Panc1 (cell line): ENCODE measurements at regions not wholly inside any gene's neighbourhood (a gene's known extent, or its start where the extent isn't known, plus 50 kb on each side); places are given as distances from the start of the nearest gene placed in this dataset.

ENCODE experiments used
- ATAC-seq: fragments of 200-7000 bp; cut with Tn5 transposase; 2 replicates; pipeline ENCODE4 v1.9.1; 2020; ENCODE audit warnings: mild to moderate bottlenecking, moderate library complexity
- BruUV-seq: library from RNA; stranded (reverse); fragments of 400-500 nt; replicated peaks from 2 replicates; lab custom pipeline; 2021; lab: Mats Ljungman, UMichigan
- CTCF ChIA-PET: fragments of 300-600 bp; sonication (Branson Sonifier 250); formaldehyde crosslinking; loops from one replicate; lab custom pipeline; 2022; ENCODE audit warnings: antibody characterized with exemption; lab: Charles Lee
- POLR2A ChIA-PET: fragments of 300-600 bp; sonication (Branson Sonifier 250); formaldehyde crosslinking; loops from one replicate; lab custom pipeline; 2022; ENCODE audit warnings: antibody characterized with exemption; lab: Charles Lee
- DNase-seq: peaks from one replicate; pipeline ENCODE4 v3.0.0-alpha.2; 2010; ENCODE audit warnings: low read depth, low spot score
- H3K27ac ChIP-seq: 2 replicates; pipeline ENCODE4 v1.5.1; 2011; ENCODE audit warnings: mild to moderate bottlenecking, low read length, inconsistent platforms
- H3K27me3 ChIP-seq: fragments of 200-500 bp; sonication (Bioruptor generic); 2 replicates; pipeline ENCODE4 v1.6.0; 2014; ENCODE audit warnings: low read length, inconsistent platforms; ENCODE audit not compliant: control insufficient read depth, insufficient read depth
- H3K36me3 ChIP-seq: fragments of 200-500 bp; sonication (Bioruptor generic); 2 replicates; pipeline ENCODE4 v1.5.1; 2014; ENCODE audit warnings: inconsistent platforms, mild to moderate bottlenecking, low read length, moderate library complexity; ENCODE audit not compliant: control insufficient read depth, insufficient read depth
- H3K4me1 ChIP-seq: 2 replicates; pipeline ENCODE4 v1.5.1; 2011; ENCODE audit warnings: inconsistent platforms, mild to moderate bottlenecking, low read length, moderate library complexity; ENCODE audit not compliant: control insufficient read depth, insufficient read depth
- H3K4me3 ChIP-seq, 2 experiments: 2 replicates each; pipeline ENCODE4 v1.5.1; 2011 to 2012; ENCODE audit warnings: low read depth in 2 of 2, low read length in 2 of 2, mild to moderate bottlenecking in 2 of 2, inconsistent platforms in 1 of 2, moderate library complexity in 1 of 2
- H3K9me3 ChIP-seq: fragments of 200-500 bp; sonication (Bioruptor generic); 2 replicates; pipeline ENCODE4 v1.5.1; 2014; ENCODE audit warnings: low read depth, mild to moderate bottlenecking, inconsistent platforms, low read length, moderate library complexity; ENCODE audit not compliant: control insufficient read depth, insufficient read depth
- CTCF ChIP-seq: fragments of 450-650 bp; IDR thresholded peaks from 2 replicates; pipeline ENCODE4 v1.5.1; 2017; ENCODE audit warnings: mild to moderate bottlenecking
- POLR2AphosphoS5 ChIP-seq: IDR thresholded peaks from 2 replicates; pipeline ENCODE4 v1.6.1; 2012; ENCODE audit warnings: mild to moderate bottlenecking, low read depth, low read length, moderate library complexity
- SIN3A ChIP-seq: IDR thresholded peaks from 2 replicates; pipeline ENCODE4 v1.6.1; 2012; ENCODE audit warnings: low read depth, mild to moderate bottlenecking, low read length, moderate library complexity, borderline replicate concordance; ENCODE audit not compliant: insufficient read depth
- TCF7L2 ChIP-seq: IDR thresholded peaks from 2 replicates; pipeline ENCODE4 v1.6.1; 2011; ENCODE audit warnings: mild to moderate bottlenecking, low read depth, low read length, inconsistent platforms
- in situ Hi-C: cut with HindIII; loops from 2 replicates; pipeline ENCODE4 v1.10.0; 2016; ENCODE audit warnings: low sequenced_read_pairs, low pct_unique_long_range_greater_than_20kb
- intact Hi-C: fragments of 100-400 bp; cut with micrococcal nuclease; formaldehyde crosslinking; loops from one replicate; pipeline ENCODE4 v1.10.0; 2022; ENCODE audit not compliant: unreplicated experiment
- TF ChIP-seq, protein P1 (sequence below), 2 experiments: IDR thresholded peaks; 2 replicates each; pipeline ENCODE4 v1.6.1; 2011 to 2012; ENCODE audit warnings: low read depth in 2 of 2, control low read depth in 1 of 2, low read length in 1 of 2, mild to moderate bottlenecking in 1 of 2, moderate library complexity in 1 of 2; ENCODE audit not compliant: insufficient read depth in 1 of 2

- Histone ChIP-seq H3K4me3 (no peak overlapping the region), H3K9me3 (no peaks in the 10 kb centered on the region), H3K27ac (no peak overlapping the region), H3K27me3 (no peaks in the 10 kb centered on the region), H3K36me3 (no peaks in the 10 kb centered on the region), H3K4me1 (no peaks in the 10 kb centered on the region)
- no peak for TF ChIP-seq CTCF
- no peak for TF ChIP-seq TCF7L2
- no peak for TF ChIP-seq SIN3A
- TF ChIP-seq, protein P1, sequence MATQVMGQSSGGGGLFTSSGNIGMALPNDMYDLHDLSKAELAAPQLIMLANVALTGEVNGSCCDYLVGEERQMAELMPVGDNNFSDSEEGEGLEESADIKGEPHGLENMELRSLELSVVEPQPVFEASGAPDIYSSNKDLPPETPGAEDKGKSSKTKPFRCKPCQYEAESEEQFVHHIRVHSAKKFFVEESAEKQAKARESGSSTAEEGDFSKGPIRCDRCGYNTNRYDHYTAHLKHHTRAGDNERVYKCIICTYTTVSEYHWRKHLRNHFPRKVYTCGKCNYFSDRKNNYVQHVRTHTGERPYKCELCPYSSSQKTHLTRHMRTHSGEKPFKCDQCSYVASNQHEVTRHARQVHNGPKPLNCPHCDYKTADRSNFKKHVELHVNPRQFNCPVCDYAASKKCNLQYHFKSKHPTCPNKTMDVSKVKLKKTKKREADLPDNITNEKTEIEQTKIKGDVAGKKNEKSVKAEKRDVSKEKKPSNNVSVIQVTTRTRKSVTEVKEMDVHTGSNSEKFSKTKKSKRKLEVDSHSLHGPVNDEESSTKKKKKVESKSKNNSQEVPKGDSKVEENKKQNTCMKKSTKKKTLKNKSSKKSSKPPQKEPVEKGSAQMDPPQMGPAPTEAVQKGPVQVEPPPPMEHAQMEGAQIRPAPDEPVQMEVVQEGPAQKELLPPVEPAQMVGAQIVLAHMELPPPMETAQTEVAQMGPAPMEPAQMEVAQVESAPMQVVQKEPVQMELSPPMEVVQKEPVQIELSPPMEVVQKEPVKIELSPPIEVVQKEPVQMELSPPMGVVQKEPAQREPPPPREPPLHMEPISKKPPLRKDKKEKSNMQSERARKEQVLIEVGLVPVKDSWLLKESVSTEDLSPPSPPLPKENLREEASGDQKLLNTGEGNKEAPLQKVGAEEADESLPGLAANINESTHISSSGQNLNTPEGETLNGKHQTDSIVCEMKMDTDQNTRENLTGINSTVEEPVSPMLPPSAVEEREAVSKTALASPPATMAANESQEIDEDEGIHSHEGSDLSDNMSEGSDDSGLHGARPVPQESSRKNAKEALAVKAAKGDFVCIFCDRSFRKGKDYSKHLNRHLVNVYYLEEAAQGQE (IDR thresholded peaks at IDR 0.05; ENCODE audit: insufficient read depth in 1 of 2, low read depth in 2 of 2, low read length in 1 of 2): no peak
- no peak for TF ChIP-seq POLR2AphosphoS5
- in situ Hi-C loops (no loop called here), intact Hi-C loops (no loop called here)
- ChIA-PET POLR2A (no interaction called here), CTCF (no interaction called here)
- DNase-seq: no peak
- no TSS peak for BruUV-seq
- no peak for ATAC-seq
Observed at GRCh38 chr2:122105171-122105876, 349.9 kb downstream of the TSN start.

GRCh38 chr2:122105877-122106206 is 350.4 kb downstream of the TSN start:
- no TSS peak for BruUV-seq
- Histone ChIP-seq H3K36me3 (no peaks in the 10 kb centered on the region), H3K9me3 (no peaks in the 10 kb centered on the region), H3K27me3 (no peaks in the 10 kb centered on the region), H3K27ac (no peak overlapping the region), H3K4me1 (no peaks in the 10 kb centered on the region), H3K4me3 (no peak overlapping the region)
- POLR2A ChIA-PET: no interaction called here
- intact Hi-C loops (no loop called here), in situ Hi-C loops (no loop called here)
- ATAC-seq: no peak
- DNase-seq: no peak
- CTCF ChIA-PET: no interaction called here
- no peak for TF ChIP-seq SIN3A
- TF ChIP-seq, protein P1 (IDR thresholded peaks at IDR 0.05; ENCODE audit: insufficient read depth in 1 of 2, low read depth in 2 of 2, low read length in 1 of 2): no peak
- no peak for TF ChIP-seq TCF7L2
- TF ChIP-seq CTCF: no peak
- no peak for TF ChIP-seq POLR2AphosphoS5
